ENCODE measurements at regions not wholly inside any gene's neighbourhood (a gene's known extent, or its start where the extent isn't known, plus 50 kb on each side); places are given as distances from the start of the nearest gene placed in this dataset.

DNA sequence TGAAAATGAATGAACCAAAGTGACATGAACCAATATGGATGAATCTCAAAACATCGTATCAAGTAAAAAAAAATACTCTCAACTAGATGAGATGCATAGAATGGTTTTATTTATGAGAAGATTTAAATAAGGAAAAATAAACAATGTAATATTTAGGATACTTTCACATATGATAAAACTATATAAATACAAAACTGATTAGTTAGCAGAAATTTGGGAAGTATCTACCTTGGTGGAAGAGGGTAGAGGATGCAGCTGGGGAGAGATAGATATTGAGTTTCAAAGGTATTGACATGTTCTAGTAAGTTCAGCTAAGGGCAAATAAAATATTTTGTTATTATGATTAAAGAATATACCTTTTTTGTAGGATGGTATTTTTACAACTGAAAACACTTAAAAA is 463.1 kb downstream of the SH2D4B start:
- TF ChIP-seq, protein P1, sequence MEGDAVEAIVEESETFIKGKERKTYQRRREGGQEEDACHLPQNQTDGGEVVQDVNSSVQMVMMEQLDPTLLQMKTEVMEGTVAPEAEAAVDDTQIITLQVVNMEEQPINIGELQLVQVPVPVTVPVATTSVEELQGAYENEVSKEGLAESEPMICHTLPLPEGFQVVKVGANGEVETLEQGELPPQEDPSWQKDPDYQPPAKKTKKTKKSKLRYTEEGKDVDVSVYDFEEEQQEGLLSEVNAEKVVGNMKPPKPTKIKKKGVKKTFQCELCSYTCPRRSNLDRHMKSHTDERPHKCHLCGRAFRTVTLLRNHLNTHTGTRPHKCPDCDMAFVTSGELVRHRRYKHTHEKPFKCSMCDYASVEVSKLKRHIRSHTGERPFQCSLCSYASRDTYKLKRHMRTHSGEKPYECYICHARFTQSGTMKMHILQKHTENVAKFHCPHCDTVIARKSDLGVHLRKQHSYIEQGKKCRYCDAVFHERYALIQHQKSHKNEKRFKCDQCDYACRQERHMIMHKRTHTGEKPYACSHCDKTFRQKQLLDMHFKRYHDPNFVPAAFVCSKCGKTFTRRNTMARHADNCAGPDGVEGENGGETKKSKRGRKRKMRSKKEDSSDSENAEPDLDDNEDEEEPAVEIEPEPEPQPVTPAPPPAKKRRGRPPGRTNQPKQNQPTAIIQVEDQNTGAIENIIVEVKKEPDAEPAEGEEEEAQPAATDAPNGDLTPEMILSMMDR (IDR thresholded peaks at IDR 0.05; ENCODE audit: low read depth, low read length) = no peak
- no peak for TF ChIP-seq POLR2A (IDR thresholded peaks at IDR 0.05; ENCODE audit: extremely low read depth, insufficient read length)
- TF ChIP-seq, protein P2, sequence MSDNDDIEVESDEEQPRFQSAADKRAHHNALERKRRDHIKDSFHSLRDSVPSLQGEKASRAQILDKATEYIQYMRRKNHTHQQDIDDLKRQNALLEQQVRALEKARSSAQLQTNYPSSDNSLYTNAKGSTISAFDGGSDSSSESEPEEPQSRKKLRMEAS (IDR thresholded peaks at IDR 0.05; ENCODE audit: low read depth, low read length) = no peak
- H3K4me3 ChIP-seq (ENCODE audit: low read depth, low read length) = no peak overlapping the region
- no peak for DNase-seq (ENCODE audit: low read depth)

DNA sequence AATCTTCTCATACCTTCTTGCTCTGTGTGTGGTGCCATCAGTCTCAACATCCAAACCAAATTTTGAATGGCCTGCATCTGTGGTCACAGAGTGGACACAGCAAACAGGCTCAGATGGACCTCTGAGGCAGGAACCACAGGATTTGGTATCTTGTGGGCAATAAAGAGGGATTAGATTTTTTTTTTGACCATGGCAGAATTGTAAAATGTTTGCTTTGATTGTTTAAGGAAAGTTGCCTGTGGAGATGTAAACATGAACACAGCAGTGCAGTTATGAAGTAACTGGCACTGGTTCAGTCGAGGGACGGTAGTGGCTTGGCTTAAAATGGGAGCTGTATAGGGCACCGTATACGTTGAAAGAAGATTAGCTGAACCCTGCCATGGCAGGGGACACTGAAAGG is 464.7 kb downstream of the SH2D4B start:
- no peak overlapping the region for H3K4me3 ChIP-seq (ENCODE audit: low read depth, low read length)
- TF ChIP-seq MYC (IDR thresholded peaks at IDR 0.05; ENCODE audit: low read depth, low read length) (no peak), POLR2A (IDR thresholded peaks at IDR 0.05; ENCODE audit: extremely low read depth, insufficient read length) (no peak)
- TF ChIP-seq, protein P2 (IDR thresholded peaks at IDR 0.05; ENCODE audit: low read depth, low read length) = no peak
- TF ChIP-seq, protein P1 (IDR thresholded peaks at IDR 0.05; ENCODE audit: low read depth, low read length) = no peak
- no peak for DNase-seq (ENCODE audit: low read depth)

DNA sequence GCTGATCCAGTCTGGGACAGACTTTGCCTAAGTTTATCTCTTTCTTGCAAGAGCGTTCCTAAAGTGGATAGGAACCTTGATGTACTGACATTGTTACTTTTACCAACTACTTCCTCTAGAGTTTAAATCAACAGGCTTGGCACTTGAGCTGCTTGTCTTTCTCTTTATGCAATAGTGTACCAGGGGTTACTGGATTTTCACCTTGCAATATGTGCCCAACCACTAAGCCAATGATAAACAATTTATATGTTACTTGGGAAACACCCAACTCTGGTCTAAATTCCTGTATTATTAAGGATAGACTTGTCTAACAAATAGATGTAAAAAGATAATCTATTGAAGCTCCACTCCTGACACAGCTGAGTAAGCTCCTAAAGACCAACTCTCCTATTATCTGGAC is 470.2 kb downstream of the SH2D4B start:
- H3K4me3 ChIP-seq (ENCODE audit: low read depth, low read length) = no peak overlapping the region
- TF ChIP-seq, protein P2 (IDR thresholded peaks at IDR 0.05; ENCODE audit: low read depth, low read length) = no peak
- TF ChIP-seq, protein P1 (IDR thresholded peaks at IDR 0.05; ENCODE audit: low read depth, low read length) = no peak
- no peak for TF ChIP-seq MYC (IDR thresholded peaks at IDR 0.05; ENCODE audit: low read depth, low read length)
- no peak for TF ChIP-seq POLR2A (IDR thresholded peaks at IDR 0.05; ENCODE audit: extremely low read depth, insufficient read length)
- no peak for DNase-seq (ENCODE audit: low read depth)

DNA sequence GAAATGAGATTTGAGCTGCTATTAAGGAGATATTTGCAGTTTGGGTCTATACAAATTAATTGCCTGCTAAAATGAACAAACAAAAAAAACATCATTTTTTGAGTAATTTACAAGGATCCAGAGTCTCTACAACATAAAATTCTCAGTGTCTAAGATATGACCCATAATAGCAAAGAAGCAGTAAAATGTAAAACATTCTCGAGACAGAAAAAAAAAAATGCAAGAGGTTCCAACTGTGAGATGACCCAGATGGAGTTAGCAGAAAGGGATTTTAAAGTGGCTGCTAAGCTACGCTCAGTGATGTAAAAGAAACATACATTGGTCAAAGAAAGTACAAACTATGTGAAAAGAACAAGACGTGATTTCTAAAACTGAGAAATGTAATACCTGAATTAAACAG is 471.0 kb downstream of the SH2D4B start:
- no peak for TF ChIP-seq MYC (IDR thresholded peaks at IDR 0.05; ENCODE audit: low read depth, low read length)
- no peak for TF ChIP-seq POLR2A (IDR thresholded peaks at IDR 0.05; ENCODE audit: extremely low read depth, insufficient read length)
- TF ChIP-seq, protein P2 (IDR thresholded peaks at IDR 0.05; ENCODE audit: low read depth, low read length) = no peak
- TF ChIP-seq, protein P1 (IDR thresholded peaks at IDR 0.05; ENCODE audit: low read depth, low read length) = no peak
- no peak for DNase-seq (ENCODE audit: low read depth)
- H3K4me3 ChIP-seq (ENCODE audit: low read depth, low read length) = no peak overlapping the region

DNA sequence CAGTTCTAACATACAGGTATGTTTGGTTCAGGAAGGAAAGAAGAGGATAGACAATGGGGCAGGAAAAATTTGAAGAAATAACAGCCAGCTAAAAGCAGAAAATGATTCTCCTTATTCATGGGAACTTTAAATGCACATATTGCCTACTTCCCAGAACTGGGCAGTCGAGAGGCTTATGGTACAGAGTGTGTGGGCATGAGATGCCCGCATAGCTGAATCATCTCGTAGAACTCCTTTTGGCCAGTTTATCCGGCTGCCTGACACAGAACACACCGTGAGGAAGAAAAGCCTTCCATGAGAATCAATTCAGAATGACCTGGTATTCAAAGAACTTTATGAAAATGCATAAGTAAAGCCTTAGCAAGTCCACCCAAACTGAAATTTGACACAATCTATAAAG is 471.6 kb downstream of the SH2D4B start:
- H3K4me3 ChIP-seq (ENCODE audit: low read depth, low read length) = no peak overlapping the region
- TF ChIP-seq MYC (IDR thresholded peaks at IDR 0.05; ENCODE audit: low read depth, low read length) (no peak), POLR2A (IDR thresholded peaks at IDR 0.05; ENCODE audit: extremely low read depth, insufficient read length) (no peak)
- TF ChIP-seq, protein P2 (IDR thresholded peaks at IDR 0.05; ENCODE audit: low read depth, low read length) = no peak
- TF ChIP-seq, protein P1 (IDR thresholded peaks at IDR 0.05; ENCODE audit: low read depth, low read length) = no peak
- no peak for DNase-seq (ENCODE audit: low read depth)

DNA sequence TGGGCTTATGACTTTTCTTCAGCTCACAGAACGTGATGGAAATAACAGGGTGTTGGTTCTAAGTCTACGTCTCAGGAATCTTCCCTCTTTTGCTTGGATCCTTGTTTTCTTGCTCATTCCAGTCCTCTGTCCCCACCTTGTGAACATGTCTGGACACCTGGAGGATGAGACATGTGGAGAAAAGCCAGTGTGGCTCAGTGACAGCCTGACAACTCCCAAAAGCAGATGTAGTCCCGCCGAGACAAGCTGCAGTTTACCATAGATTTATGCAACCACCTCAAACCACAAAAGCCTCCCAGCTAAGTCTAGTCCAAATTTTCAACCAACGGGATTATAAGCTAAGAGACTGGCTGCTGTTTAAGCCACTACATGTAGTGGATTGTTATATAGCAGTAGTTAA is 476.1 kb downstream of the SH2D4B start:
- DNase-seq (ENCODE audit: low read depth) = peak; percentile 71
- H3K4me3 ChIP-seq (ENCODE audit: low read depth, low read length) = no peak overlapping the region
- TF ChIP-seq POLR2A (IDR thresholded peaks at IDR 0.05; ENCODE audit: extremely low read depth, insufficient read length) (no peak), MYC (IDR thresholded peaks at IDR 0.05; ENCODE audit: low read depth, low read length) (no peak)
- TF ChIP-seq, protein P2 (IDR thresholded peaks at IDR 0.05; ENCODE audit: low read depth, low read length) = no peak
- TF ChIP-seq, protein P1 (IDR thresholded peaks at IDR 0.05; ENCODE audit: low read depth, low read length) = no peak
